Cardiac fibroblast (primary cell): ENCODE measurements at regions not wholly inside any gene's neighbourhood (a gene's known extent, or its start where the extent isn't known, plus 50 kb on each side); places are given as distances from the start of the nearest gene placed in this dataset.
A peak's percentile ranks its signal among the peaks of the same experiment; 100 is the strongest.
"Not testable (repeated sequence)": the region's sequence is repeated elsewhere in the genome, so short reads cannot be mapped to it uniquely, and the experiment has no call there.

Source experiments
- DNase-seq, 2 donors: peaks; one replicate each; pipeline versions ENCODE4 v3.0.0 to v3.0.0-alpha.2; 2010; ENCODE audit warnings: low read depth in 2 of 2
- H3K4me3 ChIP-seq, 2 donors: replicated peaks in 1 of 2; 1 replicate in 1 of 2; 2 replicates in 1 of 2; pipeline ENCODE4 v1.5.1; 2011; ENCODE audit warnings: low read depth in 2 of 2, low read length in 2 of 2, mild to moderate bottlenecking in 2 of 2, moderate library complexity in 1 of 2
- TF ChIP-seq, protein P1 (sequence below): IDR thresholded peaks from one replicate; pipeline ENCODE4 v1.5.1; 2011; ENCODE audit warnings: low read depth, mild to moderate bottlenecking, low read length, inconsistent platforms

DNA sequence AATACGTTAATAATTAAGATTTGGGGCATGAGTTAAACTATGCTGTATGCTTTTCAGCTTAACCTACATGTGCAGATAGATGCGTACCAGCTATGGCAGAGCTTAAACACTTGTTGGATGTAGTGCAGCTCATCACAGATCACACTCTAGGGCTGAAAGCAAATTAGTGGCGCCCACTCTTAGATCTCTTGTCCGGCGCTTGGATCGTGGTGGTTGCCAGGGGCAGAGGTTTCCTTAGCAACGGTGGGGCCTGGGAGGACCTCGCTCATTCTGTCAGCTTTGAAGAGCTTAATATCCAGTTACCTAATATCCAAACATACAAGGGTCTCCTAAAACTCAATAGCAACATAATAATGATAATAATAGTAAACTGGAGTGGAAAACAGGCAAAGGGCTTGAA lies 548.2 kb upstream of the PFKP start:
- DNase-seq = no peak
- no peak overlapping the region for H3K4me3 ChIP-seq
- TF ChIP-seq, protein P1, sequence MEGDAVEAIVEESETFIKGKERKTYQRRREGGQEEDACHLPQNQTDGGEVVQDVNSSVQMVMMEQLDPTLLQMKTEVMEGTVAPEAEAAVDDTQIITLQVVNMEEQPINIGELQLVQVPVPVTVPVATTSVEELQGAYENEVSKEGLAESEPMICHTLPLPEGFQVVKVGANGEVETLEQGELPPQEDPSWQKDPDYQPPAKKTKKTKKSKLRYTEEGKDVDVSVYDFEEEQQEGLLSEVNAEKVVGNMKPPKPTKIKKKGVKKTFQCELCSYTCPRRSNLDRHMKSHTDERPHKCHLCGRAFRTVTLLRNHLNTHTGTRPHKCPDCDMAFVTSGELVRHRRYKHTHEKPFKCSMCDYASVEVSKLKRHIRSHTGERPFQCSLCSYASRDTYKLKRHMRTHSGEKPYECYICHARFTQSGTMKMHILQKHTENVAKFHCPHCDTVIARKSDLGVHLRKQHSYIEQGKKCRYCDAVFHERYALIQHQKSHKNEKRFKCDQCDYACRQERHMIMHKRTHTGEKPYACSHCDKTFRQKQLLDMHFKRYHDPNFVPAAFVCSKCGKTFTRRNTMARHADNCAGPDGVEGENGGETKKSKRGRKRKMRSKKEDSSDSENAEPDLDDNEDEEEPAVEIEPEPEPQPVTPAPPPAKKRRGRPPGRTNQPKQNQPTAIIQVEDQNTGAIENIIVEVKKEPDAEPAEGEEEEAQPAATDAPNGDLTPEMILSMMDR = no peak

DNA sequence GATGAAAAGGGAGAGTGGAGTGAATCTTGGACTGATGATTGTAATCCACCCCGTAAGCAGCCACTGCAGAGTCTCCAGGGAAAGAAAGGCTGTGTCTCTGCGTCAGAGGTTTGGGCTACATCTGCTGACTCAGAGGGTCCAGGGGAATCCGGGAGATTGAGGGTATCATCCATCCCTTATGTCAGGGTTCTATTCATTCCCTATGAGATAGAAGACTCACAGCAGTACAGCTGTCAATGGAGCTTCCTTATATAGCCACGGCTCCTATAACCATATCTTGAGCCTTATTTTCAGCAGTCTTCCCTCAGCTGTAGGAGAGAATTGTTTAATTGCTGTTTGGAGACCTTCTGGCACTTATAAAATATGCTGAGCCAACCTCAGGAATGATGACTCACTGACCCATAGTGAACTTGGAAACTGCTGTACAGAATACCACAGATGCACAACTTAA lies 558.2 kb upstream of the PFKP start:
- no peak overlapping the region for H3K4me3 ChIP-seq
- DNase-seq = peak in 1 of 2 donors; percentile 29
- TF ChIP-seq, protein P1 = no peak

DNA sequence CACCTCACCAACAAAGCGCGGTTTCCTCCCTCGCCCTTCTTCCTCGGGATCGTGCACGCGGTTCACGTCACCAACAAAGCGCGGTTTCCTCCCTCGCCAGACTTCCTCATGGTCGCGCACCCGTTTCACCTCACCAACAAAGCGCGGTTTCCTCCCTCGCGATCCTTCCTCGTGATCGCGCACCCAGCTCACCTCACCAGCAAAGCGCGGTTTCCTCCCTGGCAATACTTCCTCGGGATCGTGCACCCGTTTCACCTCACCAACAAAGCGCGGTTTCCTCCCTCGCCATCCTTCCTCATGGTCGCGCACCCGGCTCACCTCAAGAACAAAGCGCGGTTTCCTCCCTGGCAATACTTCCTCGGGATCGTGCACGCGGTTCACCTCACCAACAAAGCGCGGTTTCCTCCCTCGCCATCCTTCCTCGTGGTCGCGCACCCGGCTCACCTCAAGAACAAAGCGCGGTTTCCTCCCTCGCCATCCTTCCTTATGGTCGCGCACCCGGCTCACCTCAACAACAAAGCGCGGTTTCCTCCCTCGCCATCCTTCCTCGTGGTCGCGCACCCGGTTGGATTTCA lies 565.9 kb upstream of the PFKP start:
- DNase-seq, H3K4me3 ChIP-seq: not testable (repeated sequence)

DNA sequence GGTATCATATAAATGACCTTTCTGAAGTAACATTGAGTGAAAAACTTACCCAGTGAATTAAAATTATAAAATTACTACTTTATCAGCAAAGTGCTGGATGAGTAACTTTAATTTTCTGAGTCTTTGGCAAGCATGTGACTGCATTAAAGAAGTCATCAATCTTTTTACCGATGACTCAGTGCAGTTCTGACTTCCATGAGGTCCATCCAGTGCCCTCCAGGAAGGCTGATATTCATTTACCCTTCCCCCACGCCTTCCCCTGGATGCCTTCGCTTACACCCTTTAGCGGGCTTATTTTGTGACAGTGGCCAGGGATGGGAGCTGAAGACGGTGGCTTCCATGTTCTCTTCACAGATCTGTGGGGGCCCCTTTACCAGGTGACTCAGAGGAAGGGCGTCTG lies 572.9 kb upstream of the PFKP start:
- no peak overlapping the region for H3K4me3 ChIP-seq
- TF ChIP-seq, protein P1 = no peak
- no peak for DNase-seq

DNA sequence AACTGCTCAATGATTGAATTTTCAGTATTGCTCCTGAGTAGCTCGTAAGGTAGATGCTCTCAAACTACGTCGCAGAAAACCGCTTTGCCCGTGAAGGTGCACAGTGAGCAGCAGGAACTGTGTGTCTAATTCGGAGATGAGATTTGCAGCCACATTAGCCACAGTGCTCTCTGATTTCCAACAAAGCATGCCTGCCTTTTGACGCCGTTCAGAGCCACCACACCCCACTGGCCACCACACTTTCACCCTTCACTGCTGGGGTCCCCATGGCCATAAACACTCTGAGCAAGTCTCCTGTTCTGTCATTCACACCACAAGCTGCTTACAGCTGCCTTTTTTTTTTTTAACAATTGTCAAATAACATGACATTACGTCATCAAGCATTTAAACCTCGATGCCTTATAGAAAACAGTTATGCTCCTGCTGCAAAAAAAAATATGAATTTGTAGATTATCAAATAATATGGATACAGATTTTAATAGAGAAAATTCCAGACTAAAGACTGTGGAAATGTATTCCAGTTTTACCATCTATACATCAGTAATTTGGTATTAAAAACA lies 578.8 kb upstream of the PFKP start:
- TF ChIP-seq, protein P1 = no peak
- H3K4me3 ChIP-seq = no peak overlapping the region
- no peak for DNase-seq

DNA sequence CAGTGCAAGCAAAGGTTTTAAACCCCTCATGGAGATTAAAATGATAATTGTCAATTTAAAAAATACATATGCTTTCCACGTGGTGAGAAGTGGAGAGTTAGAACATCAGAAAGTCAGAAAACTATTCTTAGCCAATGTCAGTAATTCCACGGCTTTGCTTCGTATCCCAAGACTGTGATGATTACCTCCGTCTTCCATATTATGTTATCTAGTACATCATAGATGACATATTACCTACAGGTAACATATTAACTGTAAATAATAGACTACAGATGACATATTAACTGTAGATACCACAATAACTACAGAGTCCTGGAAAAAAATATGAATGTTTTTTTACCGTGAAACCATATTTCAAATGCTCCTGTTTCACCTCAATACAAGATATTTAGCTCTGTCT lies 579.4 kb upstream of the PFKP start:
- TF ChIP-seq, protein P1 = no peak
- no peak for DNase-seq
- H3K4me3 ChIP-seq = no peak overlapping the region

DNA sequence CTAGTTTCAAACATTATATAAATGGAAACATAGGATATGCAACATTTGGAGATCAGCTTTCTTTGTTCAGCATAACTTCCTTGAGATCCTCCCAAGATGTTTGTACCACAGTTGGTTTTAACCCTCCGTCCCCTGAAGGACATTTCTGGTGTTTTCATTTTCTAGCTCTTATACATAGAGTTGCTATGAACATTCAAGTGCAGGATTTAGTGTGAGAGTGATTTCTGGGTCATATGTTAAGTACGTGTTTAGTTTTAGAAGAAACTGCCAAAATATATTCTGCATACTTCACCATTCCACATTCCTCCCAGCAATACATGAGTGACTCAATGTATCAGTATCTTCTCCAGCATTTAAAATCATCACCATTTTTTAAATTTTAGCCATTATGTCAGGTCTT lies 588.7 kb upstream of the PFKP start:
- H3K4me3 ChIP-seq = no peak overlapping the region
- no peak for DNase-seq
- TF ChIP-seq, protein P1 = no peak
